Mesenteric fat pad (tissue), 1 donor: ENCODE measurements at regions not wholly inside any gene's neighbourhood (a gene's known extent, or its start where the extent isn't known, plus 50 kb on each side); places are given as distances from the start of the nearest gene placed in this dataset.

Source experiments
- DNase-seq: peaks from one replicate; pipeline ENCODE4 v3.0.0-alpha.2; 2020; ENCODE audit warnings: low spot score
- donor health status: DM: yes; HTN: yes; CAD: no.

GRCh38 chr7:19215412-19215811 is 70.2 kb upstream of the FERD3L start:
- DNase-seq: no peak

- DNase-seq: no peak
Observed at GRCh38 chr7:19213746-19214145, 68.5 kb upstream of the FERD3L start.

GRCh38 chr7:19210893-19211413 is 65.7 kb upstream of the FERD3L start:
- DNase-seq: no peak

- DNase-seq: no peak
Observed at GRCh38 chr7:19209166-19209696, 64.0 kb upstream of the FERD3L start.

- DNase-seq: no peak
Observed at GRCh38 chr7:19206721-19207120, 61.5 kb upstream of the FERD3L start.

GRCh38 chr7:19203686-19204085 is 58.5 kb upstream of the FERD3L start:
- no peak for DNase-seq

- DNase-seq: no peak
Observed at GRCh38 chr7:19202599-19202998, 57.4 kb upstream of the FERD3L start.
